WTC11 (cell line): ENCODE measurements at regions not wholly inside any gene's neighbourhood (a gene's known extent, or its start where the extent isn't known, plus 50 kb on each side); places are given as distances from the start of the nearest gene placed in this dataset.

Source experiments
- CREB1 ChIP-seq: sonication (generic); formaldehyde crosslinking; IDR thresholded peaks from 2 replicates; pipeline ENCODE4 v1.8.0; 2023; ENCODE audit warnings: mild to moderate bottlenecking, missing genetic modification reagents
- EMX1 ChIP-seq: fragments of 250-450 bp; sonication (Bioruptor Pico); IDR thresholded peaks from 2 replicates; pipeline ENCODE4 v1.8.0; 2021; ENCODE audit warnings: mild to moderate bottlenecking
- ESRRA ChIP-seq: sonication (generic); formaldehyde crosslinking; IDR thresholded peaks from 2 replicates; pipeline ENCODE4 v1.8.1; 2022; ENCODE audit warnings: mild to moderate bottlenecking, missing genetic modification reagents, borderline replicate concordance
- FOXJ3 ChIP-seq: sonication (generic); formaldehyde crosslinking; IDR thresholded peaks from 2 replicates; pipeline ENCODE4 v1.9.0; 2021; ENCODE audit warnings: missing genetic modification reagents, mild to moderate bottlenecking, borderline replicate concordance
- JUN ChIP-seq: sonication (generic); formaldehyde crosslinking; IDR thresholded peaks from 2 replicates; pipeline ENCODE4 v1.8.0; 2023; ENCODE audit warnings: mild to moderate bottlenecking, missing genetic modification reagents
- ZNF317 ChIP-seq: sonication (generic); formaldehyde crosslinking; IDR thresholded peaks from 2 replicates; pipeline ENCODE4 v1.8.1; 2023; ENCODE audit warnings: low read depth, mild to moderate bottlenecking, moderate library complexity, missing genetic modification reagents, borderline replicate concordance
- TF ChIP-seq, protein P1 (sequence below): sonication (generic); formaldehyde crosslinking; IDR thresholded peaks from 2 replicates; pipeline ENCODE4 v1.8.0; 2023; ENCODE audit warnings: missing genetic modification reagents
- TF ChIP-seq, protein P2 (sequence below): fragments of 200-600 bp; IDR thresholded peaks from 2 replicates; pipeline ENCODE4 v1.8.0; 2022; ENCODE audit warnings: antibody characterized with exemption
- TF ChIP-seq, protein P3 (sequence below): sonication (generic); formaldehyde crosslinking; IDR thresholded peaks from 2 replicates; pipeline ENCODE4 v1.8.1; 2023; ENCODE audit warnings: mild to moderate bottlenecking, missing genetic modification reagents
- TF ChIP-seq, protein P4 (sequence below): sonication (generic); formaldehyde crosslinking; IDR thresholded peaks from 2 replicates; pipeline ENCODE4 v1.8.1; 2023; ENCODE audit warnings: mild to moderate bottlenecking, missing genetic modification reagents
- TF ChIP-seq, protein P5 (sequence below): sonication (generic); formaldehyde crosslinking; IDR thresholded peaks from 2 replicates; pipeline ENCODE4 v1.8.1; 2022; ENCODE audit warnings: low read depth, missing genetic modification reagents, borderline replicate concordance
- TF ChIP-seq, protein P6 (sequence below): sonication (generic); formaldehyde crosslinking; IDR thresholded peaks from 2 replicates; pipeline ENCODE4 v1.8.1; 2023; ENCODE audit warnings: mild to moderate bottlenecking, moderate library complexity, missing genetic modification reagents

DNA sequence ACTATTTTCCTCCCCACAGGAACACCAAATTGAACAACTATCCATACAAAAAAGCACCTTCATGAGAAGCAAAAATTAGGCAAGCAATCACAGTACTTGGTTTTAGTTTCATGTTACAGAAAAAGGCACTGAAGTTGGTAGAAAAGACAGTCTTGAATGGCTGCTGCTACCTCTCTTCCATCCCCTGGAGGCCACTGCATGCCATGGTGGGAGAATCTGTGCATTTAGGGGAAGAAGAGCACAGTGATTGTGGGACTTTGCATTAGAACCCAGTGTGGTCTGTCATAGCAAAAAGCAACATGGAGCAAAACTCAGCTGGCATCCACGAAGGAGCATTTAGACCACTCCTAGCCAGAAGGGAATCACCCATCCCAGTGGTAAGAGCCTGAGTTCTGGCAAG is 941.9 kb downstream of the PCDH18 start:
- TF ChIP-seq, protein P1, sequence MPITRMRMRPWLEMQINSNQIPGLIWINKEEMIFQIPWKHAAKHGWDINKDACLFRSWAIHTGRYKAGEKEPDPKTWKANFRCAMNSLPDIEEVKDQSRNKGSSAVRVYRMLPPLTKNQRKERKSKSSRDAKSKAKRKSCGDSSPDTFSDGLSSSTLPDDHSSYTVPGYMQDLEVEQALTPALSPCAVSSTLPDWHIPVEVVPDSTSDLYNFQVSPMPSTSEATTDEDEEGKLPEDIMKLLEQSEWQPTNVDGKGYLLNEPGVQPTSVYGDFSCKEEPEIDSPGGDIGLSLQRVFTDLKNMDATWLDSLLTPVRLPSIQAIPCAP (CRISPR knock-in tag) = no peak
- TF ChIP-seq EMX1 (CRISPR knock-in tag) = no peak
- TF ChIP-seq, protein P2, sequence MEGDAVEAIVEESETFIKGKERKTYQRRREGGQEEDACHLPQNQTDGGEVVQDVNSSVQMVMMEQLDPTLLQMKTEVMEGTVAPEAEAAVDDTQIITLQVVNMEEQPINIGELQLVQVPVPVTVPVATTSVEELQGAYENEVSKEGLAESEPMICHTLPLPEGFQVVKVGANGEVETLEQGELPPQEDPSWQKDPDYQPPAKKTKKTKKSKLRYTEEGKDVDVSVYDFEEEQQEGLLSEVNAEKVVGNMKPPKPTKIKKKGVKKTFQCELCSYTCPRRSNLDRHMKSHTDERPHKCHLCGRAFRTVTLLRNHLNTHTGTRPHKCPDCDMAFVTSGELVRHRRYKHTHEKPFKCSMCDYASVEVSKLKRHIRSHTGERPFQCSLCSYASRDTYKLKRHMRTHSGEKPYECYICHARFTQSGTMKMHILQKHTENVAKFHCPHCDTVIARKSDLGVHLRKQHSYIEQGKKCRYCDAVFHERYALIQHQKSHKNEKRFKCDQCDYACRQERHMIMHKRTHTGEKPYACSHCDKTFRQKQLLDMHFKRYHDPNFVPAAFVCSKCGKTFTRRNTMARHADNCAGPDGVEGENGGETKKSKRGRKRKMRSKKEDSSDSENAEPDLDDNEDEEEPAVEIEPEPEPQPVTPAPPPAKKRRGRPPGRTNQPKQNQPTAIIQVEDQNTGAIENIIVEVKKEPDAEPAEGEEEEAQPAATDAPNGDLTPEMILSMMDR = no peak
- TF ChIP-seq, protein P3, sequence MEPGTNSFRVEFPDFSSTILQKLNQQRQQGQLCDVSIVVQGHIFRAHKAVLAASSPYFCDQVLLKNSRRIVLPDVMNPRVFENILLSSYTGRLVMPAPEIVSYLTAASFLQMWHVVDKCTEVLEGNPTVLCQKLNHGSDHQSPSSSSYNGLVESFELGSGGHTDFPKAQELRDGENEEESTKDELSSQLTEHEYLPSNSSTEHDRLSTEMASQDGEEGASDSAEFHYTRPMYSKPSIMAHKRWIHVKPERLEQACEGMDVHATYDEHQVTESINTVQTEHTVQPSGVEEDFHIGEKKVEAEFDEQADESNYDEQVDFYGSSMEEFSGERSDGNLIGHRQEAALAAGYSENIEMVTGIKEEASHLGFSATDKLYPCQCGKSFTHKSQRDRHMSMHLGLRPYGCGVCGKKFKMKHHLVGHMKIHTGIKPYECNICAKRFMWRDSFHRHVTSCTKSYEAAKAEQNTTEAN (CRISPR knock-in tag) = no peak
- TF ChIP-seq ZNF317 (CRISPR knock-in tag) = no peak
- TF ChIP-seq, protein P4, sequence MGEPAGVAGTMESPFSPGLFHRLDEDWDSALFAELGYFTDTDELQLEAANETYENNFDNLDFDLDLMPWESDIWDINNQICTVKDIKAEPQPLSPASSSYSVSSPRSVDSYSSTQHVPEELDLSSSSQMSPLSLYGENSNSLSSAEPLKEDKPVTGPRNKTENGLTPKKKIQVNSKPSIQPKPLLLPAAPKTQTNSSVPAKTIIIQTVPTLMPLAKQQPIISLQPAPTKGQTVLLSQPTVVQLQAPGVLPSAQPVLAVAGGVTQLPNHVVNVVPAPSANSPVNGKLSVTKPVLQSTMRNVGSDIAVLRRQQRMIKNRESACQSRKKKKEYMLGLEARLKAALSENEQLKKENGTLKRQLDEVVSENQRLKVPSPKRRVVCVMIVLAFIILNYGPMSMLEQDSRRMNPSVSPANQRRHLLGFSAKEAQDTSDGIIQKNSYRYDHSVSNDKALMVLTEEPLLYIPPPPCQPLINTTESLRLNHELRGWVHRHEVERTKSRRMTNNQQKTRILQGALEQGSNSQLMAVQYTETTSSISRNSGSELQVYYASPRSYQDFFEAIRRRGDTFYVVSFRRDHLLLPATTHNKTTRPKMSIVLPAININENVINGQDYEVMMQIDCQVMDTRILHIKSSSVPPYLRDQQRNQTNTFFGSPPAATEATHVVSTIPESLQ (CRISPR knock-in tag) = no peak
- TF ChIP-seq CREB1 (CRISPR knock-in tag) = no peak
- TF ChIP-seq, protein P5, sequence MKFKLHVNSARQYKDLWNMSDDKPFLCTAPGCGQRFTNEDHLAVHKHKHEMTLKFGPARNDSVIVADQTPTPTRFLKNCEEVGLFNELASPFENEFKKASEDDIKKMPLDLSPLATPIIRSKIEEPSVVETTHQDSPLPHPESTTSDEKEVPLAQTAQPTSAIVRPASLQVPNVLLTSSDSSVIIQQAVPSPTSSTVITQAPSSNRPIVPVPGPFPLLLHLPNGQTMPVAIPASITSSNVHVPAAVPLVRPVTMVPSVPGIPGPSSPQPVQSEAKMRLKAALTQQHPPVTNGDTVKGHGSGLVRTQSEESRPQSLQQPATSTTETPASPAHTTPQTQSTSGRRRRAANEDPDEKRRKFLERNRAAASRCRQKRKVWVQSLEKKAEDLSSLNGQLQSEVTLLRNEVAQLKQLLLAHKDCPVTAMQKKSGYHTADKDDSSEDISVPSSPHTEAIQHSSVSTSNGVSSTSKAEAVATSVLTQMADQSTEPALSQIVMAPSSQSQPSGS (CRISPR knock-in tag) = no peak
- no peak for TF ChIP-seq JUN
- TF ChIP-seq ESRRA = no peak
- TF ChIP-seq, protein P6, sequence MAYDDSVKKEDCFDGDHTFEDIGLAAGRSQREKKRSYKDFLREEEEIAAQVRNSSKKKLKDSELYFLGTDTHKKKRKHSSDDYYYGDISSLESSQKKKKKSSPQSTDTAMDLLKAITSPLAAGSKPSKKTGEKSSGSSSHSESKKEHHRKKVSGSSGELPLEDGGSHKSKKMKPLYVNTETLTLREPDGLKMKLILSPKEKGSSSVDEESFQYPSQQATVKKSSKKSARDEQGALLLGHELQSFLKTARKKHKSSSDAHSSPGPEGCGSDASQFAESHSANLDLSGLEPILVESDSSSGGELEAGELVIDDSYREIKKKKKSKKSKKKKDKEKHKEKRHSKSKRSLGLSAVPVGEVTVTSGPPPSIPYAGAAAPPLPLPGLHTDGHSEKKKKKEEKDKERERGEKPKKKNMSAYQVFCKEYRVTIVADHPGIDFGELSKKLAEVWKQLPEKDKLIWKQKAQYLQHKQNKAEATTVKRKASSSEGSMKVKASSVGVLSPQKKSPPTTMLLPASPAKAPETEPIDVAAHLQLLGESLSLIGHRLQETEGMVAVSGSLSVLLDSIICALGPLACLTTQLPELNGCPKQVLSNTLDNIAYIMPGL = no peak
- no peak for TF ChIP-seq FOXJ3 (CRISPR knock-in tag)
